GM12891 (cell line): ENCODE measurements at regions not wholly inside any gene's neighbourhood (a gene's known extent, or its start where the extent isn't known, plus 50 kb on each side); places are given as distances from the start of the nearest gene placed in this dataset.

Experiments used
- PAX5 ChIP-seq: IDR thresholded peaks from 2 replicates; pipeline ENCODE4 v1.6.1; 2011; ENCODE audit warnings: low read length, moderate library complexity, mild to moderate bottlenecking; ENCODE audit not compliant: insufficient read depth, severe bottlenecking
- POLR2A ChIP-seq: IDR thresholded peaks from 2 replicates; pipeline ENCODE4 v1.6.1; 2011; ENCODE audit warnings: low read depth, low read length, control low read depth
- POLR2AphosphoS5 ChIP-seq: IDR thresholded peaks from 2 replicates; pipeline ENCODE4 v1.6.1; 2011; ENCODE audit warnings: low read depth, low read length, control low read depth
- SPI1 ChIP-seq: IDR thresholded peaks from 2 replicates; pipeline ENCODE4 v1.6.1; 2011; ENCODE audit warnings: low read depth, low read length, control low read depth
- TAF1 ChIP-seq: IDR thresholded peaks from 2 replicates; pipeline ENCODE4 v1.6.1; 2011; ENCODE audit warnings: low read depth, low read length, control low read depth

GRCh38 chr11:40054631-40055030 lies 1404.8 kb downstream of the LRRC4C start:
- TF ChIP-seq POLR2A = no peak
- TF ChIP-seq SPI1 = no peak
- TF ChIP-seq POLR2AphosphoS5 = no peak
- no peak for TF ChIP-seq TAF1
- no peak for TF ChIP-seq PAX5
